Small intestine (tissue), 7 donors: ENCODE measurements at regions not wholly inside any gene's neighbourhood (a gene's known extent, or its start where the extent isn't known, plus 50 kb on each side); places are given as distances from the start of the nearest gene placed in this dataset.

Experiments used
- DNase-seq, 2 donors: peaks; one replicate each; pipeline versions ENCODE4 v3.0.0 to v3.0.0-alpha.2; 2013
- FAIRE-seq: peaks from 2 replicates; lab custom pipeline; 2012; peaks lifted over from hg19 to GRCh38; lab: Jason Lieb, UNC
- H3K27ac ChIP-seq, 3 donors: one replicate each; pipeline ENCODE4 v1.5.1; 2013; ENCODE audit warnings: low read length in 2 of 3, mild to moderate bottlenecking in 2 of 3, control low read depth in 1 of 3, inconsistent platforms in 1 of 3, low read depth in 1 of 3, moderate library complexity in 1 of 3
- H3K27me3 ChIP-seq, 3 donors: one replicate each; pipeline ENCODE4 v1.6.1; 2013; ENCODE audit warnings: low read length in 3 of 3, inconsistent platforms in 1 of 3; ENCODE audit not compliant: control insufficient read depth in 3 of 3, insufficient read depth in 3 of 3
- H3K36me3 ChIP-seq, 3 donors: one replicate each; pipeline ENCODE4 v1.6.1; 2013; ENCODE audit warnings: low read length in 3 of 3, inconsistent platforms in 1 of 3, low read depth in 1 of 3, mild to moderate bottlenecking in 1 of 3, moderate library complexity in 1 of 3; ENCODE audit not compliant: control insufficient read depth in 3 of 3, insufficient read depth in 2 of 3
- H3K4me1 ChIP-seq, 3 donors: one replicate each; pipeline ENCODE4 v1.6.1; 2013; ENCODE audit warnings: low read length in 2 of 3, inconsistent platforms in 1 of 3, low read depth in 1 of 3, mild to moderate bottlenecking in 1 of 3, moderate library complexity in 1 of 3; ENCODE audit not compliant: control insufficient read depth in 3 of 3, insufficient read depth in 2 of 3
- H3K4me3 ChIP-seq, 3 donors: one replicate each; pipeline ENCODE4 v1.5.1; 2013; ENCODE audit warnings: low read length in 3 of 3, control low read depth in 1 of 3, inconsistent platforms in 1 of 3, low read depth in 1 of 3, mild to moderate bottlenecking in 1 of 3, moderate library complexity in 1 of 3
- H3K9me3 ChIP-seq, 2 donors: one replicate each; pipeline ENCODE4 v1.6.1; 2013; ENCODE audit warnings: low read depth in 1 of 2, low read length in 1 of 2; ENCODE audit not compliant: control insufficient read depth in 2 of 2, insufficient read depth in 1 of 2
- WGBS, 3 donors: extraction: QIAGEN DNeasy Blood & Tissue Kit; methylation state at CpG; one replicate each; pipeline ENCODE4 v1.1.7; 2013; 5-methylcytosine and 5-hydroxymethylcytosine counted together
- donor health status: healthy with polysubstance abuse.
- donor health status: control.
- donor health status: control.
- donor health status: Bipolar disorder and iron deficiency.
- donor health status: healthy.

DNA sequence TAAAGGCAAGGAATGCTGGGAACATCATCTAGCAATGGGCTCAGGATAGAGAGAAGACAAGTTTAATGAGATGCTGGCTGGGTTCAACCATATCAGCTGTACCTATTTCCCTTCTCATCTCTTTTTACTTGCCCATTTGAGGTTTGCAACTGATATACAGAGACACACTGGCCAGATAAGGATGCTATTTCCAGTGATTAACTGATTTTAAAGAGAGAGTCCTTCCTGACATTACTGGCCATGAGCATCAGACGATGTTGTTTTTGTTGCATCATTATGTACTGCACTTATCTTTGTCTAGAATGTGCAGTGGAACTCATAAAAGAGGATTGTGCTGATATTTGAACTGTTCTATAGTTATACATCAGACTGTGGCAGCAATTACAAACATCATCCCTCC lies 252.7 kb downstream of the BTBD3 start:
- no peaks in the 10 kb centered on the region for H3K27me3 ChIP-seq
- peaks cover 1 to 3% of the 10 kb centered on the region in 2 donors for H3K9me3 ChIP-seq
- H3K27ac ChIP-seq = no peak overlapping the region
- WGBS, 3 donors = 69 to 76% (median 75%) methylated on average over 1 of the region's 1 CpG
- no peaks in the 10 kb centered on the region for H3K36me3 ChIP-seq
- no peaks in the 10 kb centered on the region for H3K4me1 ChIP-seq
- no peak for DNase-seq
- H3K4me3 ChIP-seq = no peak overlapping the region
- FAIRE-seq = no peak

DNA sequence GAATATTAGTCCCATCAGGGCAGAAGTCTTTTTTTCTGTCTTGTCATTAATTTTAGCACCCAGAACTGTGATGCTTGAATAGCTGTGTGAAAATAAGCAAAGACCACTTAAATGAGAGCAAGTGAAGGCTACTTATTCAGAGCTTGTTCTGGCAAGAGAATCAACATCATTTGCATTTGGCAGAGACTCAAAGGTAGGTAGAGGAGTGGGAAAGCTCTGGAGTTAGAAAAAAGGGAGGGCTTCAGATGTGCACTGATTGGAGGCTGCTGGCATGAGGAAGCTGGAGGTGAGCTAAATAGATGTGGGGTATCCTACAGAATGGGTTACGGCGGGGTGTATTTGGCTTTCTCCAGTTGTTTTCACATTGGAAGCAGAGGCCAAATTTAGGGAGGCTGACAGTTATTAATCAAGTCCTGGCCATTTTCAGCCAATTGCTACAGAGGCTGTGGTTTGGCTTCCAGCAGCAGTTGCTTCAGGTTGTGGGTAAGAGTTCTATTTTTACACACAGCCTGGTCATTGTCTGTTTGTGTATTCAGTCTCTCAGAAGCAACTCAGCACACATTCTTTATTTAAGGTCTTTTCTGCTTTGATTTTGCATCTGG lies 254.3 kb downstream of the BTBD3 start:
- DNase-seq (no peak), FAIRE-seq (no peak)
- Histone ChIP-seq H3K4me3 (no peak overlapping the region), H3K36me3 (no peaks in the 10 kb centered on the region), H3K4me1 (no peaks in the 10 kb centered on the region), H3K27ac (no peak overlapping the region), H3K27me3 (no peaks in the 10 kb centered on the region), H3K9me3 (peaks cover 0 to 3% of the 10 kb centered on the region in 2 donors)
- 63 to 68% (median 64%) methylated on average over 2 of the region's 2 CpGs for WGBS, 3 donors

GRCh38 chr20:12173347-12174012 lies 255.8 kb downstream of the BTBD3 start:
- WGBS, 3 donors = 64 to 68% (median 67%) methylated on average over 2 of the region's 2 CpGs
- Histone ChIP-seq H3K27ac (no peak overlapping the region), H3K27me3 (no peaks in the 10 kb centered on the region), H3K36me3 (no peaks in the 10 kb centered on the region), H3K4me3 (no peak overlapping the region), H3K4me1 (no peaks in the 10 kb centered on the region), H3K9me3 (no peaks in the 10 kb centered on the region)
- no peak for FAIRE-seq
- DNase-seq = no peak

GRCh38 chr20:12175538-12175937 lies 257.8 kb downstream of the BTBD3 start:
- Histone ChIP-seq H3K4me3 (no peak overlapping the region), H3K9me3 (no peaks in the 10 kb centered on the region), H3K36me3 (no peaks in the 10 kb centered on the region), H3K27ac (no peak overlapping the region), H3K27me3 (no peaks in the 10 kb centered on the region), H3K4me1 (no peaks in the 10 kb centered on the region)
- no peak for FAIRE-seq
- no peak for DNase-seq

DNA sequence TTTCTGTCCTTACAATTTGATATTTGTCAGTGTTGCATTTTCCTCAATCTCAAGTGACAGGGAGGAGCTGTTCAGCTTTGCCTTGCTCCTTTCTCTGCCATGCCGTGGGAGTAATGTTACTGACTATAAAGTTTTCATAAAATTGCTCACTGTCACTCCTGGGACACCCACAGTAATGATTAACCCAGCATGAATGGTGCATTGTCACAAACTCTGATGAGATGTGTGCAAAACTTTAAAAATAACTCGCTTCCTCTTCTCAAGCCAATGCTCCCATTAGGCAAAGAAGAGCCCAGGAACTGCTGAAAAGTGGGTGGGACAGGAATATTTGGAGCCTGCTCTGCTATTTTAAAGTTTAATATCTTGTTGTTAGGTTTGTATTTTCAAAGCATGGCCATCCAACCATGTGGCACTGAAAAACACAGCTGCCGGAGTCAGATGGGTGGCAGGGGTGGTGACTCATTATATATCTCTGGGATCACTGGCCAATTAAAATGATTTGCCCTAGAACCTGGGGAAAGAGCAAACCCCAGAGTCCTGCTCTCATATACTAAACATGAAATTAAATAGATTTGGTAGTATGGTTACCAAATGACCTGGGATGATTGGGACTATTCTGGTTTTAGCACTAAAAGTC lies 260.1 kb downstream of the BTBD3 start:
- Histone ChIP-seq H3K36me3 (no peaks in the 10 kb centered on the region), H3K27ac (no peak overlapping the region), H3K27me3 (no peaks in the 10 kb centered on the region), H3K9me3 (no peaks in the 10 kb centered on the region), H3K4me1 (no peaks in the 10 kb centered on the region), H3K4me3 (no peak overlapping the region)
- peak; percentile 23 to 40 for DNase-seq
- WGBS, 3 donors = 11 to 53% (median 19%) methylated on average over 3 of the region's 3 CpGs
- no peak for FAIRE-seq

DNA sequence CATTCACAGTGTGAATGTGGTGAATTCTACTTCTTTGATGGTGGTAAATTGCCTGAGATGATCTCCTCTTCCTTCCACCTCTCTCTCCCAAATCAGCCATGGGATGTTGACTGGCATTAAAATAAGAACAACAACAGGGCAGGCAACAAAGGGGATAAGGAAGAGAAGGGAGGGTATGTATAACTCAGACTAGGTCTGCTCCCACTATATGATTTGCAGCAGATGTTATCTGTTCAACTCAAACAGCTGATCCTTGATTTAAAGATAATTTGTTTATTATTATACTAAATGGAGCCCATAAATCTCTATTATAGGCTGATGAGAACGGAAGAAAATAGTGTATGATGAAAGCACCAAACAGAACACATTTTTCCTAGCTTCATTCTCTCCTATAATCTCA lies 262.0 kb downstream of the BTBD3 start:
- Histone ChIP-seq H3K27ac (no peak overlapping the region), H3K27me3 (no peaks in the 10 kb centered on the region), H3K4me3 (no peak overlapping the region), H3K4me1 (no peaks in the 10 kb centered on the region), H3K9me3 (no peaks in the 10 kb centered on the region), H3K36me3 (no peaks in the 10 kb centered on the region)
- no peak for FAIRE-seq
- 29 to 53% (median 38%) methylated on average over 1 of the region's 1 CpG for WGBS, 3 donors
- no peak for DNase-seq

- Histone ChIP-seq H3K4me1 (no peaks in the 10 kb centered on the region), H3K36me3 (no peaks in the 10 kb centered on the region), H3K27ac (no peak overlapping the region), H3K4me3 (no peak overlapping the region), H3K9me3 (no peaks in the 10 kb centered on the region), H3K27me3 (no peaks in the 10 kb centered on the region)
- no peak for DNase-seq
- FAIRE-seq = no peak
- 52 to 60% (median 59%) methylated on average over 5 of the region's 5 CpGs for WGBS, 3 donors
Observed at GRCh38 chr20:12180107-12180661, 262.5 kb downstream of the BTBD3 start.

DNA sequence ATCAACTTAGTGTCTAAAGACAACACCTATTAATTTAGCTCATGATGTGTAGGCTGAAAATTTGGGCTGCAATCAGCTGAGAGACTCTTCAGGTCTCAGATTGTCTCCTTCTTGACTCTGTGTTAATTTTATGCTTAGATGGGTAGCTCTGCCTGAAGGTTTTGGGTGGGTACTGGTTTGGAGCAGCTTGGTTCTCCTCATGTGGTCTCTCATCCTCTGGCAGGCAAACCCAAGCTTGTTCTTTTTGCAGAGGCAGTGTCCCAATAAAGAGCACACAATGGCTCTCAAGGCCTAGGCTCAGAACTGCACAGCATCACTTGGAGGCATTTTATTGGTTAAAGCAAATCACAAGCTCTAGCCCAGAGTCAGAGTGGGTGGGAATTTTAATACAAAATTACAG lies 280.6 kb downstream of the BTBD3 start:
- Histone ChIP-seq H3K27ac (no peak overlapping the region), H3K9me3 (no peaks in the 10 kb centered on the region), H3K4me1 (no peaks in the 10 kb centered on the region), H3K36me3 (no peaks in the 10 kb centered on the region), H3K4me3 (no peak overlapping the region), H3K27me3 (no peaks in the 10 kb centered on the region)
- DNase-seq (no peak), FAIRE-seq (no peak)
